Uterus (tissue), 2 donors: ENCODE measurements at regions not wholly inside any gene's neighbourhood (a gene's known extent, or its start where the extent isn't known, plus 50 kb on each side); places are given as distances from the start of the nearest gene placed in this dataset.

Experiments
- CTCF ChIP-seq, 4 experiments: fragments of 200-600 bp in 2 of 4; fragments of 450-650 bp in 2 of 4; sonication (generic) in 2 of 4; IDR thresholded peaks; one replicate each; pipeline ENCODE4 v1.5.1; 2016 to 2019; ENCODE audit warnings: antibody characterized with exemption in 4 of 4, mild to moderate bottlenecking in 2 of 4, moderate library complexity in 1 of 4
- POLR2A ChIP-seq, 2 donors: fragments of 450-650 bp; IDR thresholded peaks; one replicate each; pipeline ENCODE4 v1.6.1; 2016; ENCODE audit warnings: antibody characterized with exemption in 2 of 2, mild to moderate bottlenecking in 1 of 2, moderate library complexity in 1 of 2

GRCh38 chr6:97438011-97438671 is 155.1 kb upstream of the MMS22L start:
- TF ChIP-seq CTCF (IDR thresholded peaks at IDR 0.05) = no peak
- TF ChIP-seq POLR2A (IDR thresholded peaks at IDR 0.05) = no peak
